ENCODE measurements at regions not wholly inside any gene's neighbourhood (a gene's known extent, or its start where the extent isn't known, plus 50 kb on each side); places are given as distances from the start of the nearest gene placed in this dataset.
"Not testable (repeated sequence)": the region's sequence is repeated elsewhere in the genome, so short reads cannot be mapped to it uniquely, and the experiment has no call there.

- peaks cover 3% of the 10 kb centered on the region for H3K27me3 Mint-ChIP-seq
- H3K36me3 Mint-ChIP-seq (ENCODE audit: low read depth), result peaks cover 5% of the 10 kb centered on the region
- ChIA-PET CTCF (interaction anchor here (1.1 kb wide), 1 partner anchor 18 kb away, joined by 3 read pairs; no protein-coding TSS in a partner anchor), POLR2A (no interaction called here)
- peaks cover 27% of the 10 kb centered on the region for H3K9me3 Mint-ChIP-seq
- H3K4me1 Mint-ChIP-seq, result no peaks in the 10 kb centered on the region
- H3K4me3 Mint-ChIP-seq, result no peak overlapping the region
- H3K27ac Mint-ChIP-seq, result no peak overlapping the region
- DNase-seq, result no peak
Measured at GRCh38 chr1:45258059-45258650, 51.8 kb upstream of the ZSWIM5 start.

- Mint-ChIP-seq H3K4me3 (no peak overlapping the region), H3K36me3 (ENCODE audit: low read depth) (peaks cover 5% of the 10 kb centered on the region), H3K27ac (no peak overlapping the region), H3K9me3 (peaks cover 27% of the 10 kb centered on the region), H3K4me1 (no peaks in the 10 kb centered on the region), H3K27me3 (peaks cover 3% of the 10 kb centered on the region)
- CTCF ChIA-PET, result no interaction called here
- DNase-seq, result no peak
- POLR2A ChIA-PET, result no interaction called here
Measured at GRCh38 chr1:45259053-45259452, 52.6 kb upstream of the ZSWIM5 start.

- H3K36me3 Mint-ChIP-seq (ENCODE audit: low read depth), result peaks cover 5% of the 10 kb centered on the region
- POLR2A ChIA-PET, result no interaction called here
- peaks cover 27% of the 10 kb centered on the region for H3K9me3 Mint-ChIP-seq
- H3K4me3 Mint-ChIP-seq, result no peak overlapping the region
- H3K27me3 Mint-ChIP-seq, result peaks cover 2% of the 10 kb centered on the region
- H3K27ac Mint-ChIP-seq, result no peak overlapping the region
- CTCF ChIA-PET, result no interaction called here
- no peak for DNase-seq
- no peaks in the 10 kb centered on the region for H3K4me1 Mint-ChIP-seq
Measured at GRCh38 chr1:45260244-45260643, 53.8 kb upstream of the ZSWIM5 start.

- peaks cover 2% of the 10 kb centered on the region for H3K36me3 Mint-ChIP-seq (ENCODE audit: low read depth)
- DNase-seq, result no peak
- H3K27ac Mint-ChIP-seq, result no peak overlapping the region
- no peaks in the 10 kb centered on the region for H3K4me1 Mint-ChIP-seq
- peaks cover 15% of the 10 kb centered on the region for H3K9me3 Mint-ChIP-seq
- ChIA-PET POLR2A (no interaction called here), CTCF (no interaction called here)
- no peak overlapping the region for H3K4me3 Mint-ChIP-seq
- peaks cover 2% of the 10 kb centered on the region for H3K27me3 Mint-ChIP-seq
Measured at GRCh38 chr1:45263132-45263531, 56.7 kb upstream of the ZSWIM5 start.

GRCh38 chr1:45265244-45265643, 58.8 kb upstream of the ZSWIM5 start:
- ChIA-PET CTCF (interaction anchor here (0.6 kb wide), 1 partner anchor 97 kb away, joined by 4 read pairs; no protein-coding TSS in a partner anchor), POLR2A (no interaction called here)
- Mint-ChIP-seq H3K36me3 (ENCODE audit: low read depth) (no peaks in the 10 kb centered on the region), H3K9me3 (peaks cover 4% of the 10 kb centered on the region), H3K4me1 (no peaks in the 10 kb centered on the region), H3K27me3 (peaks cover 2% of the 10 kb centered on the region), H3K27ac (no peak overlapping the region), H3K4me3 (no peak overlapping the region)
- no peak for DNase-seq

- Mint-ChIP-seq H3K27ac (no peak overlapping the region), H3K9me3 (no peaks in the 10 kb centered on the region), H3K36me3 (ENCODE audit: low read depth) (no peaks in the 10 kb centered on the region), H3K4me3 (no peak overlapping the region), H3K27me3 (peaks cover 2% of the 10 kb centered on the region), H3K4me1 (no peaks in the 10 kb centered on the region)
- ChIA-PET CTCF (no interaction called here), POLR2A (no interaction called here)
- no peak for DNase-seq
Measured at GRCh38 chr1:45266151-45266801, 59.9 kb upstream of the ZSWIM5 start.

- H3K9me3 Mint-ChIP-seq; POLR2A ChIA-PET; H3K4me3 Mint-ChIP-seq; H3K36me3 Mint-ChIP-seq (ENCODE audit: low read depth); H3K4me1 Mint-ChIP-seq; DNase-seq; H3K27ac Mint-ChIP-seq; H3K27me3 Mint-ChIP-seq: not testable (repeated sequence)
- CTCF ChIA-PET, result interaction anchor here (1.0 kb wide), 1 partner anchor 48 kb away, joined by 3 read pairs; no protein-coding TSS in a partner anchor
Measured at GRCh38 chr1:45268310-45268709, 58.4 kb upstream of the HPDL start.

- POLR2A ChIA-PET, result not testable (repeated sequence)
- CTCF ChIA-PET, result interaction anchor here (0.6 kb wide), 2 partner anchors 29 to 127 kb away, joined by 3 read pairs; no protein-coding TSS in a partner anchor
Measured at GRCh38 chr1:45272267-45272666, 54.4 kb upstream of the HPDL start.

GRCh38 chr1:45272913-45273371, 53.8 kb upstream of the HPDL start:
- POLR2A ChIA-PET, result no interaction called here
- DNase-seq, result no peak
- CTCF ChIA-PET, result interaction anchor here (0.6 to 1.4 kb wide), 3 partner anchors 9 to 128 kb away, joined by 3 read pairs; no protein-coding TSS in a partner anchor
- H3K4me3 Mint-ChIP-seq, result no peak overlapping the region
- no peaks in the 10 kb centered on the region for H3K27me3 Mint-ChIP-seq
- peaks cover 3% of the 10 kb centered on the region for H3K4me1 Mint-ChIP-seq
- H3K9me3 Mint-ChIP-seq, result peaks cover 4% of the 10 kb centered on the region
- no peaks in the 10 kb centered on the region for H3K36me3 Mint-ChIP-seq (ENCODE audit: low read depth)
- H3K27ac Mint-ChIP-seq, result no peak overlapping the region

More at GRCh38 chr1:45272267-45272666, 54.4 kb upstream of the HPDL start:
- not testable (repeated sequence) for H3K4me3 Mint-ChIP-seq; DNase-seq; H3K27ac Mint-ChIP-seq; H3K36me3 Mint-ChIP-seq (ENCODE audit: low read depth); H3K4me1 Mint-ChIP-seq; H3K27me3 Mint-ChIP-seq; H3K9me3 Mint-ChIP-seq

GRCh38 chr1:45275054-45275453, 51.6 kb upstream of the HPDL start:
- H3K36me3 Mint-ChIP-seq (ENCODE audit: low read depth), result no peaks in the 10 kb centered on the region
- CTCF ChIA-PET, result no interaction called here
- no peak for DNase-seq
- no peak overlapping the region for H3K4me3 Mint-ChIP-seq
- peaks cover 4% of the 10 kb centered on the region for H3K9me3 Mint-ChIP-seq
- no peak overlapping the region for H3K27ac Mint-ChIP-seq
- peaks cover 2% of the 10 kb centered on the region for H3K27me3 Mint-ChIP-seq
- POLR2A ChIA-PET, result no interaction called here
- peaks cover 3% of the 10 kb centered on the region for H3K4me1 Mint-ChIP-seq
